GM12874 (cell line): ENCODE measurements at regions not wholly inside any gene's neighbourhood (a gene's known extent, or its start where the extent isn't known, plus 50 kb on each side); places are given as distances from the start of the nearest gene placed in this dataset.

Experiments used
- CTCF ChIP-seq: IDR thresholded peaks from 2 replicates; pipeline ENCODE4 v1.5.1; 2011; ENCODE audit warnings: low read depth, mild to moderate bottlenecking, control low read depth, low read length, moderate library complexity; ENCODE audit not compliant: insufficient read depth

GRCh38 chr18:1045658-1046057 is 141.0 kb downstream of the ADCYAP1 start:
- no peak for TF ChIP-seq CTCF

GRCh38 chr18:1047406-1047805 is 142.7 kb downstream of the ADCYAP1 start:
- no peak for TF ChIP-seq CTCF

- TF ChIP-seq CTCF, result no peak
Measured at GRCh38 chr18:1048032-1048431, 143.4 kb downstream of the ADCYAP1 start.

- TF ChIP-seq CTCF, result no peak
Measured at GRCh38 chr18:1049173-1049572, 144.5 kb downstream of the ADCYAP1 start.

- TF ChIP-seq CTCF, result no peak
Measured at GRCh38 chr18:1050012-1050657, 145.5 kb downstream of the ADCYAP1 start.

- TF ChIP-seq CTCF, result no peak
Measured at GRCh38 chr18:1052301-1052700, 147.6 kb downstream of the ADCYAP1 start.

- TF ChIP-seq CTCF, result no peak
Measured at GRCh38 chr18:1053331-1054315, 149.0 kb downstream of the ADCYAP1 start.
